GM10248 (cell line): ENCODE measurements at regions not wholly inside any gene's neighbourhood (a gene's known extent, or its start where the extent isn't known, plus 50 kb on each side); places are given as distances from the start of the nearest gene placed in this dataset.

Source experiments
- CTCF ChIA-PET: fragments of 300-600 bp; sonication (Branson Sonifier 250); formaldehyde crosslinking; extraction: SDS; loops from one replicate; lab custom pipeline; 2021; ENCODE audit warnings: antibody characterized with exemption; lab: Yijun Ruan, JAX
- POLR2A ChIA-PET: fragments of 350-650 bp; sonication (Branson Sonifier 250); formaldehyde crosslinking; extraction: SDS; loops from one replicate; lab custom pipeline; 2020; ENCODE audit warnings: antibody characterized with exemption; lab: Yijun Ruan, JAX
- DNase-seq: peaks from one replicate; pipeline ENCODE4 v3.0.0; 2012; ENCODE audit errors: extremely low spot score
- CTCF ChIP-seq: IDR thresholded peaks from 2 replicates; pipeline ENCODE4 v1.5.1; 2012; ENCODE audit warnings: mild to moderate bottlenecking, low read depth; ENCODE audit errors: extremely low read depth, missing control alignments, control extremely low read depth

GRCh38 chr3:177446165-177446601, 248.9 kb upstream of the TBL1XR1 start:
- no peak for DNase-seq
- ChIA-PET POLR2A (no interaction called here), CTCF (interaction anchor here (1.3 kb wide), 1 partner anchor 10 kb away, joined by 3 read pairs; no protein-coding TSS in a partner anchor)
- TF ChIP-seq CTCF: no peak

GRCh38 chr3:177447938-177448337, 250.7 kb upstream of the TBL1XR1 start:
- no peak for TF ChIP-seq CTCF
- CTCF ChIA-PET: interaction anchor here (1.2 to 2.0 kb wide), 5 partner anchors 9 to 43 kb away, joined by 3 to 5 read pairs (median 5); no protein-coding TSS in a partner anchor
- POLR2A ChIA-PET: no interaction called here
- no peak for DNase-seq

- CTCF ChIA-PET: interaction anchor here (1.0 to 2.0 kb wide), 5 partner anchors 27 to 398 kb away, joined by 3 to 5 read pairs (median 3); no protein-coding TSS in a partner anchor
- TF ChIP-seq CTCF: no peak
- POLR2A ChIA-PET: no interaction called here
- DNase-seq: peak; percentile 20
Observed at GRCh38 chr3:177448987-177449359, 251.7 kb upstream of the TBL1XR1 start.

GRCh38 chr3:177449360-177450006, 252.2 kb upstream of the TBL1XR1 start:
- CTCF ChIA-PET: interaction anchor here (1.0 to 2.0 kb wide), 5 partner anchors 21 to 398 kb away, joined by 3 to 5 read pairs (median 3); no protein-coding TSS in a partner anchor
- POLR2A ChIA-PET: no interaction called here
- DNase-seq: peak; percentile 60
- no peak for TF ChIP-seq CTCF

GRCh38 chr3:177451301-177451750, 254.0 kb upstream of the TBL1XR1 start:
- TF ChIP-seq CTCF: no peak
- POLR2A ChIA-PET: no interaction called here
- CTCF ChIA-PET: no interaction called here
- no peak for DNase-seq

- no peak for DNase-seq
Observed at GRCh38 chr3:177451864-177452830, 254.9 kb upstream of the TBL1XR1 start.

More at GRCh38 chr3:177451864-177452830, 254.9 kb upstream of the TBL1XR1 start:
- ChIA-PET POLR2A (no interaction called here), CTCF (no interaction called here)
- TF ChIP-seq CTCF: no peak
